ENCODE measurements at regions not wholly inside any gene's neighbourhood (a gene's known extent, or its start where the extent isn't known, plus 50 kb on each side); places are given as distances from the start of the nearest gene placed in this dataset.

DNA sequence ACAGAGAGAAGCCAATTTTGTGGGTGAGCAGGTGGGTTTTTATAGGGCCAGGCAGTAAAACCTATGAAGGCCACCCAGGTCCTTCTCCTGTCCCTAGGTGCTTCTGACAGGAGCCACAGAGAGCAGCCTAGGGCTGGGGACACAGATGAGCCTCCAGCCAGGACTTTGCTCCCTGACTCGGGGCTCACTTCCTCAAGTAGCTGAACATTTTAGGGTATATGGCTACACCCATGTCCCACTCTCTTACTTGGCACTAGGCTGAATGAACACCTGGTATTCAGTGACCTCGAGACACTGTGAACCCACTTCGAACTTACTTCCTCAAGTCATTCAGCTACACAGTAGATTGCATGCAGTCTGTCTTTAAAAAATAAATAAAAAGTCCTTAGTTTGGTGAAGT is 217.3 kb downstream of the MID1IP1 start:
- POLR2A ChIA-PET (ENCODE audit: unreplicated experiment), result no interaction called here
- no peak overlapping the region for H2AFZ ChIP-seq (replicated peaks; ENCODE audit: low read length, poor library complexity)
- peaks cover 22% of the 10 kb centered on the region for H3K27me3 ChIP-seq (ENCODE audit: control insufficient read depth, insufficient read depth, low read length)
- H3K56ac ChIP-seq (ENCODE audit: extremely low read depth, insufficient read depth, low read length), result no peak overlapping the region
- DNase-seq (no peak), ATAC-seq (ENCODE audit: low read depth) (no peak)
- H4K20me1 ChIP-seq (ENCODE audit: insufficient read depth, low read length), result no peaks in the 10 kb centered on the region
- H2BK120ac ChIP-seq (ENCODE audit: low read depth, low read length), result no peak overlapping the region
- no peaks in the 10 kb centered on the region for H3K79me1 ChIP-seq (ENCODE audit: low read depth in 1 of 2, low read length in 2 of 2)
- H2BK5ac ChIP-seq (ENCODE audit: low read depth, low read length, poor library complexity, severe bottlenecking), result no peak overlapping the region
- no peak overlapping the region for H3K4me2 ChIP-seq (ENCODE audit: low read depth, low read length)
- no peak overlapping the region for H3K14ac ChIP-seq (replicated peaks; ENCODE audit: low read depth, low read length)
- no peak overlapping the region for H3K18ac ChIP-seq (ENCODE audit: low read depth, low read length)
- dilution Hi-C loops (cut with HindIII; ENCODE audit: low sequenced_read_pairs, unreplicated experiment), result no loop called here
- no peaks in the 10 kb centered on the region for H3K4me1 ChIP-seq (ENCODE audit: control insufficient read depth, insufficient read depth, low read length)
- H3K4me3 ChIP-seq (ENCODE audit: insufficient read depth, low read depth, low read length), result no peak overlapping the region
- H3K4ac ChIP-seq (ENCODE audit: low read depth, low read length), result no peak overlapping the region
- H3K9me3 ChIP-seq (ENCODE audit: control insufficient read depth, insufficient read depth, low read length), result no peaks in the 10 kb centered on the region
- no peaks in the 10 kb centered on the region for H3K9me1 ChIP-seq (ENCODE audit: insufficient read depth, low read length)
- H3K27ac ChIP-seq (ENCODE audit: insufficient read depth, low read length), result no peak overlapping the region
- no CpG with 5 or more reads among the region's 3 CpGs for WGBS, 2 experiments (ENCODE audit: extremely low coverage in 2 of 2, insufficient read length in 1 of 2)
- no peak overlapping the region for H2BK20ac ChIP-seq (ENCODE audit: low read depth, low read length)
- H3K9ac ChIP-seq (ENCODE audit: low read depth, low read length), result no peak overlapping the region
- no peak overlapping the region for H2BK15ac ChIP-seq (ENCODE audit: low read depth, low read length)
- no peak overlapping the region for H3K23ac ChIP-seq (ENCODE audit: low read depth, low read length)
- in situ Hi-C loops (cut with MboI; ENCODE audit: low sequenced_read_pairs), result no loop called here
- H2AK9ac ChIP-seq (replicated peaks; ENCODE audit: low read depth, low read length, poor library complexity), result no peak overlapping the region
- CTCF ChIA-PET, result no interaction called here
- H4K8ac ChIP-seq (ENCODE audit: low read depth in 2 of 2, low read length in 2 of 2), result no peak overlapping the region
- intact Hi-C loops (cut with micrococcal nuclease), result no loop called here
- TF ChIP-seq BHLHE40 (IDR thresholded peaks at IDR 0.05; ENCODE audit: low read depth, low read length), result no peak
- no peak for TF ChIP-seq RCOR1 (IDR thresholded peaks at IDR 0.05; ENCODE audit: insufficient replicate concordance, low read length)
- no peak for TF ChIP-seq CEBPB (IDR thresholded peaks at IDR 0.05; ENCODE audit: low read depth, low read length)
- TF ChIP-seq, protein P1, sequence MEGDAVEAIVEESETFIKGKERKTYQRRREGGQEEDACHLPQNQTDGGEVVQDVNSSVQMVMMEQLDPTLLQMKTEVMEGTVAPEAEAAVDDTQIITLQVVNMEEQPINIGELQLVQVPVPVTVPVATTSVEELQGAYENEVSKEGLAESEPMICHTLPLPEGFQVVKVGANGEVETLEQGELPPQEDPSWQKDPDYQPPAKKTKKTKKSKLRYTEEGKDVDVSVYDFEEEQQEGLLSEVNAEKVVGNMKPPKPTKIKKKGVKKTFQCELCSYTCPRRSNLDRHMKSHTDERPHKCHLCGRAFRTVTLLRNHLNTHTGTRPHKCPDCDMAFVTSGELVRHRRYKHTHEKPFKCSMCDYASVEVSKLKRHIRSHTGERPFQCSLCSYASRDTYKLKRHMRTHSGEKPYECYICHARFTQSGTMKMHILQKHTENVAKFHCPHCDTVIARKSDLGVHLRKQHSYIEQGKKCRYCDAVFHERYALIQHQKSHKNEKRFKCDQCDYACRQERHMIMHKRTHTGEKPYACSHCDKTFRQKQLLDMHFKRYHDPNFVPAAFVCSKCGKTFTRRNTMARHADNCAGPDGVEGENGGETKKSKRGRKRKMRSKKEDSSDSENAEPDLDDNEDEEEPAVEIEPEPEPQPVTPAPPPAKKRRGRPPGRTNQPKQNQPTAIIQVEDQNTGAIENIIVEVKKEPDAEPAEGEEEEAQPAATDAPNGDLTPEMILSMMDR (conservative IDR thresholded peaks at IDR 0.05; ENCODE audit: low read depth, low read length), result no peak
- TF ChIP-seq NFE2L2 (IDR thresholded peaks at IDR 0.05; ENCODE audit: low read depth, low read length), result no peak
- TF ChIP-seq MAZ (IDR thresholded peaks at IDR 0.05; ENCODE audit: borderline replicate concordance, low read depth, low read length), result no peak
- TF ChIP-seq, protein P2, sequence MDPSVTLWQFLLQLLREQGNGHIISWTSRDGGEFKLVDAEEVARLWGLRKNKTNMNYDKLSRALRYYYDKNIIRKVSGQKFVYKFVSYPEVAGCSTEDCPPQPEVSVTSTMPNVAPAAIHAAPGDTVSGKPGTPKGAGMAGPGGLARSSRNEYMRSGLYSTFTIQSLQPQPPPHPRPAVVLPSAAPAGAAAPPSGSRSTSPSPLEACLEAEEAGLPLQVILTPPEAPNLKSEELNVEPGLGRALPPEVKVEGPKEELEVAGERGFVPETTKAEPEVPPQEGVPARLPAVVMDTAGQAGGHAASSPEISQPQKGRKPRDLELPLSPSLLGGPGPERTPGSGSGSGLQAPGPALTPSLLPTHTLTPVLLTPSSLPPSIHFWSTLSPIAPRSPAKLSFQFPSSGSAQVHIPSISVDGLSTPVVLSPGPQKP (IDR thresholded peaks at IDR 0.05; ENCODE audit: borderline replicate concordance, low read depth, low read length), result no peak
- TF ChIP-seq SMC3 (IDR thresholded peaks at IDR 0.05; ENCODE audit: low read depth, low read length), result no peak
- no peak for TF ChIP-seq MXI1 (IDR thresholded peaks at IDR 0.05; ENCODE audit: borderline replicate concordance, low read depth, low read length)
- no peak for TF ChIP-seq CHD1 (IDR thresholded peaks at IDR 0.05; ENCODE audit: low read depth, low read length)
- no peak for TF ChIP-seq FOS (IDR thresholded peaks at IDR 0.05; ENCODE audit: low read depth, low read length)
- TF ChIP-seq, protein P3, sequence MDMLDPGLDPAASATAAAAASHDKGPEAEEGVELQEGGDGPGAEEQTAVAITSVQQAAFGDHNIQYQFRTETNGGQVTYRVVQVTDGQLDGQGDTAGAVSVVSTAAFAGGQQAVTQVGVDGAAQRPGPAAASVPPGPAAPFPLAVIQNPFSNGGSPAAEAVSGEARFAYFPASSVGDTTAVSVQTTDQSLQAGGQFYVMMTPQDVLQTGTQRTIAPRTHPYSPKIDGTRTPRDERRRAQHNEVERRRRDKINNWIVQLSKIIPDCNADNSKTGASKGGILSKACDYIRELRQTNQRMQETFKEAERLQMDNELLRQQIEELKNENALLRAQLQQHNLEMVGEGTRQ (IDR thresholded peaks at IDR 0.05; ENCODE audit: low read depth, low read length), result no peak
- TF ChIP-seq RAD21 (IDR thresholded peaks at IDR 0.05; ENCODE audit: low read length), result no peak
- no peak for TF ChIP-seq POLR2A (IDR thresholded peaks at IDR 0.05; ENCODE audit: low read depth, low read length)
- no peak for TF ChIP-seq RFX5 (IDR thresholded peaks at IDR 0.05; ENCODE audit: low read depth, low read length)
- no peak for TF ChIP-seq MAFK (IDR thresholded peaks at IDR 0.05; ENCODE audit: low read depth, low read length)
- H4K5ac ChIP-seq (ENCODE audit: low read depth, low read length), result no peak overlapping the region
- H4K91ac ChIP-seq (ENCODE audit: insufficient read depth, low read depth, low read length), result no peak overlapping the region
- no TSS peak for BruUV-seq (replicated peaks)
- no peaks in the 10 kb centered on the region for H3K36me3 ChIP-seq (ENCODE audit: control insufficient read depth, insufficient read depth, low read length)
- H2AK5ac ChIP-seq (ENCODE audit: low read depth, low read length), result no peak overlapping the region

All from IMR-90 (cell line).